Ecto neural progenitor cell (in vitro differentiated cells): ENCODE measurements at regions not wholly inside any gene's neighbourhood (a gene's known extent, or its start where the extent isn't known, plus 50 kb on each side); places are given as distances from the start of the nearest gene placed in this dataset.

ENCODE experiments used
- DNase-seq: peaks from one replicate; pipeline ENCODE4 v3.0.0-alpha.2; 2018; ENCODE audit warnings: low spot score

- no peak for DNase-seq
Observed at GRCh38 chr2:217035967-217036366, 176.1 kb upstream of the TNP1 start.

DNA sequence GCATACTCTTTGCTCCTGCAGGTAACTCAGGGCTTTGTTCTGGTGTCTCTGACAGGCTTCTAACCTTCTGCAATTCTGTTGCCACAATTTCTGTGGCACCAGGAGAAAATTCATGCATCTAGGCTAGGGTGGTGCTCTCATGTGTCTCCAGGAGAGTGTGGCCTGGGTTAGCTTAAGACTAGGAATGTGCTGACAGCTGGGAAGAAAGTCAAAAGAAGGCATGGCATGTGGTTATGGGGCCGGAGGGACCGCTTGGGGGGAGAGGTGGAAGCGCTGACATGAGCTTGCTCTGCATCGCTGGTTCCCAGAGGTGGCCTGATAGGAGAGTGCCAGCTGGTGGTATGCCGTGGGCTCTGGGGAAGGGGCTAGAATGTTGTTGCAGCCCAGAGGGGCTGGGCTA, 173.3 kb upstream of the TNP1 start:
- DNase-seq: no peak

- DNase-seq: no peak
Observed at GRCh38 chr2:217031445-217031844, 171.6 kb upstream of the TNP1 start.

DNA sequence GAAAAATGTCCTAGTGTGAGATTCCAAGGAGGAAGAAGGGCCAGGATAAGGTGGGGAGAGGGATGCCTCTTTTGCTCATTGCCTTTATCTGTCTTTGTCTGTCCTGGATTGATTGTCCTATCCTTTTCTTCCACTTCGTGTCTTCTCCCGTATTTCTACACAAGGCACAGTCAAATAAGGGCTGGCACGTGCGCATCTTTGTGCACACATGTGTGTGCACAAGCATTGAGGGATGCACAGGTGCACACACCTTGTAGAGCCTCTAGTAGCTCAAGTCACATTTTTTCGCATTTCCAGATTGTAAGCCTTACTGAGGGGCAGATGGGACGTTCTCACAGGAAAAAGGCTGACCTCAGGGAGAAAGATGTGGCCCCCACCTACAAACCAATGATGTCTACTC, 170.2 kb upstream of the TNP1 start:
- DNase-seq: no peak

DNA sequence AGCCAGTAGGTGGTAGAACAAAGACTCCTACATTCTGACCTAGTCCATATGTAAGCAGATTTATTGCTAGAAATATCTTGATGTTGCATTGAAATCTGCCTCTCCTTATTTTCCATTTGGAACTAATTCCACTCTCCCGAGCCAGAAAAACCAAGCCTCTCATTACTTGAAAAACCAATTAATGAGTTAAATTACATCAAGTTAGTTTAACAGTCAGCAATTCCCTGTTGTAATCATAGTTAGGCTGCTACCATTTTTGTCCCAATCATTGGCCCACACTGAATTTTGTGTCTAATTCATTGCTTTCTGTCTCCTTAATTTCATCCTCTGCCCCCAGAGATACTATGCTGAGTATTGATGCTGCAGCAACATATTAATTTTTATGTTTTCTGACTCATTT, 168.3 kb upstream of the TNP1 start:
- no peak for DNase-seq

GRCh38 chr2:217027414-217027813, 167.6 kb upstream of the TNP1 start:
- DNase-seq: no peak

DNA sequence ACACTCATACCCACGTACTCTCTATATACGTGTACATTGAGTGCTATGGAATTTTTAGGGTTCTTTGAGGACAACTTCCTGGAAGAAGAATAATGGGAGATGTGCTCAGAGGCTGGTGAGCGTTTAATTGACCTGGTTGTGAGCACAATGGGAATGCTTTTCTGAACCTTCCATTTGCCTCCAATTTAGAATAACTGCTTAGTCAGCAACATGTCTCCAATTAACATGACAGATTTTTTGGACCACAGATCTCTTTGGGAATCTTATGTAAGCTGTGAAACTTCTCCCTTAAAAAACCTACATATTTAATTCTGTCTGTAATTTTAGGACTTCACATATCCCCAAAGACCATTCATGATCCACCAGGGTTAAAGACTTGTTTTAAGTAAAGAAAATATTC, 166.7 kb upstream of the TNP1 start:
- no peak for DNase-seq

- no peak for DNase-seq
Observed at GRCh38 chr2:217026161-217026560, 166.3 kb upstream of the TNP1 start.

DNA sequence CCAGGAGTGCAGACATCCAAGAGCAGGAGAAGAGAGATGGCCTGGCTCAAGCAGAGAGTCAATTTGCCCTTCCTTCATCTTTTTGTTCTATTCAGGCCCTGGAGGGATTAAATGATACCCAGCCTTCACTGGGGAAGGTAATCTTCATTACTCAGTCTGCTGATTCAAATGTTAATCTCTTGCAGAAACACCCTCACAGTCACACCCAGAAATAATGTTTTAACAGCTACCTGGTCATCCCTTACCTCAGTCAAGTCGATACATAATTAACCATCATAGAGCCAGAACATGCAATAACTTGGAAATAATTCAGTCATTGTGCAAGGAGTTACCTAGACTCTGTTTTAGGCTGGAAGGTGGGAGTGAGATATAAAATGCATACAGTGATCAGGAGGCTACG, 163.7 kb upstream of the TNP1 start:
- no peak for DNase-seq

DNA sequence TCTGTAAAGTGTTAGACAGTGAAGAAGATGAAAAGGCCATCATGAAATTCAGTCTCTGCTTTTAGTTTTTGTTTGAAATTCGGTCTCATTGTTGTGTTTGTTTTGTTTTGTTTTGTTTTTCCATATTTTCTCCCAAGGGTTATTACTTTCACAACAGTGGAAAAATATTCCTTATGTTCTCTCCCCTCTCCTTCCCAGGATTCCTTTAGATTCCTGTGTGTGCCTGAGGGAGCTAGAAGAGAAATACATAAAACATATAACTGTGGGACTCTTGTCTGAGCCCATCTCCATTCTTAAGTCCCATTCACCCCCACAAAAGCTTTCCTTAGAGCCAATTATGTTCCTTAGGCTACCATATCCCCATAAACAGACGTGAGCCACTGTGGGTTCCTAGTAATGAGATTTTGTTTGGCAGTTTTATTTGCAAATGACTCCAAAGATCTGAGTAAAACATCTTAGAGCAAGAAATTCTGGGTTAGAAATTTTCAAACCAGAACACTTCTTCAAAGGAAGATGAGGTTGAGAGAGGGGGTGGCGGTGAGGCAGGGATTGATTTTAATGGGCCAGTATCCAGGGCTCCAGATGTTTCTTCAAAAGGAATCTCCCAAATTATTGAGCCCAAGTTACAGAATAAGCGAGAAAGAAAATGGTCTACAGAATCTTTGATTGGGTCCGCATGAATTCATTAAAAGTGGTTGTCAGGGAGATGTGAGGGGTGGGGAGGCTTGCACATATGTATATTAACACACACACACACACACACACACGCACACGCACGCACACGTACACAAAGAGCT, 157.8 kb upstream of the TNP1 start:
- DNase-seq: no peak

- DNase-seq: no peak
Observed at GRCh38 chr2:217016796-217017419, 157.0 kb upstream of the TNP1 start.

DNA sequence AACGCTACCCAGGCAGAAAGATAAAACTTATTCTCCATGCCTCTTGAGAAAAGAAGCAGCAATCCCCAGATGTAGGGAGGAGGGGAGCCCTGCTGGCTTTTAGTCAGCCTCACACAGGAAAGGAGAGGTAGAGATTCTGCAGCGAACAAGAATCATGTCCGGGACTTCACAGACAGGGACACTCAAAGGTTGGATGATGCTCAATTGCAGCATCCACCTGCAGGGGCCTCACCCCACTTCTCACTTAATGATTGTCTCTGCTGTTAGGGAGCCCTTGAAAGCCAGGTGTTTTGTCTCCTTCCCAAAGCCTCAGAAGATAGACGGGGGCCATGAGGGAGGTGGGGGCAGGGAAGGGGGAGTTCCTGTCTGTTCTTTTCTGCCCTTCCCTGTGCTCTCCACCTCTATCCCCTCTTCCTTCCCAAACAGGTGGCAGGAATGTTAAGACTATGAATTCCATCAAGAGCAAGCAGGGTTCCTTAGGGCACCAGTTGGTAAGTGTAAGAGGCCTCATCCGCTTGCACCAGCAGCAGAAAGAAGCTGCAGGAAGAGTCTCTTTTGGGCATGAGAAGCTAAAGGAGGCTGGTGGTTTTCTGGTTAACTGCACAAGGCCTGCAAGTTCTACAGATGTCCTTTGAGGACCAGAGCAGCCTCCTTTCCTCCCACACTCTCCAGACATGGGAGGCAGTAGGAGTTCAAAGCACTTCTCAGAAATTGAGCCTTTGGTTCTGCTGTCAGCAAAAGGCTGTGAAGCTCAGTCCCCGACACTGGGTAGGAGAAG, 154.7 kb upstream of the TNP1 start:
- no peak for DNase-seq

DNA sequence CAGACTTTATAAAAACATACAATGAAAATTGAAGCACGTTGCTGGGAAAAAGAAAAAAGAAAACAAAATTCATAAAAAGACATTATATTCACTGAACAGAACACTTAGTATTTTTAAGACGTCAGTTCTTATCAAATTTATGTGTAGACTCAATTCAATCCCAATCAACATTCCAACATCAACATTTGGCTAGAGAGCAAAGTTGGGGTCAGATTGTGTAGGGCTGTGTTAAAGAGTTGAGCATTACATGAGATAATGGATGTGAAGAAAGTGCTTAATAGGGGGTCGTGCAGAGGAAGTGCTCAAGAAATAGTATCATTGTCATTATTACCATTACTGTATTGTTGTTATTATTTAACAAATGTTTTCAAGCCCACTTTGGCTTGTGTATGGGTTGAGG, 154.1 kb upstream of the TNP1 start:
- DNase-seq: no peak

- no peak for DNase-seq
Observed at GRCh38 chr2:217011576-217011975, 151.7 kb upstream of the TNP1 start.

DNA sequence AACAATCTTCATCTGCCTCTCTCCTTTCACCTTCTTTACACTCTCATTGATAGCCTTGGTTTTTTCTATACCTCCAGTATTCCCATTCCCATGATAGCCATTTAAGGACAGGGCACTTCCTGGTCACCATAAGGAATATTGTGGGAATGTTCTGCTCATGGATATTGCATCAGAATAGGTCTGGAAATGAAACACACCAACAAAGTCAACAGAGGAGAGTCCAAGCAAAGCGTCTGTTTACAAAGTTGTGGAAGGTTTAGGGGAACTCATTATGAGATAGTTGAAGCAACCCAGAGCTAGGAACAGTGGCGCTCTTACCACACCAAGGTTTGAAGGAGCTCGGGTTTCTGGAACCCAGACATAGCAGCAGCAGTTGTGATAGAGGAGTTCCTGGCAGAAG, 150.3 kb upstream of the TNP1 start:
- no peak for DNase-seq

DNA sequence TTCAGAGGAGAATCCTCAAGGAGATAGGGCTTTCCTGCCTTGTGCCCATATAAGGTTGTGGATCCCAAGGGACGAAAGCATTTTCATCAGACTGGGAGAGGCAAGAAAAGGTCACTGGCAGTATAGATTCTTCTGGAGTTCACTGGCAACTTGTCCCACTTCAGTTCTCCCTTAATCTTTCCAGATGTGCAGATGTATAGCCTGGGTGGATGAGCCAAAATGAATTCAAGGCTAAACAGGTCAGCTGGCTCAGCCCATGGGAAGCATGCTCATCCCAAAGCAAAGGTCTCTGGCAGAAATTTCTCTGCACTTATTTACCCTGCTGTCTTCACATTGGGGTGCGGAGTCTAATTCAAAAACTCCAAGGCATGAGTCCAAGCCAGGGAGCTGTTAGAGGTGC, 148.9 kb upstream of the TNP1 start:
- DNase-seq: no peak

DNA sequence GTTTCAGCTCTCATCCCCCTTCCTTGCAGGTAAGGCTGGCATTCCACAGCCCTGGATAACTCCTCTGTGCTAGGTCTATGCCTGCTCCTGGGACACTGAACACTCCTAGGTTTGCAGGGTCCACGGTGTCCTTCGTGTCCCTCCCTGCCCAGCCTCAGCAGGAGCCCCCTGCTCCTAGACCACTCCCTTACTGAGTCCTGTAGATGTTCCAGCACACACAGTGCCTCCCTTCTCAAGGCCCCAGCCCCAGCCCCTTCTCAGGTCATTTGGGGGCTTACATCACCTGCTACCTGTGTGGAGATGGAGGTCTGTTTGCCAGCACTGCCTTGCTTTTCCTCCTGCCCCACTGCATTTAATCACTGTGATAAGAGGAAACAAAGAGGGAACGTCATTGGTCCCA, 146.4 kb upstream of the TNP1 start:
- DNase-seq: no peak

DNA sequence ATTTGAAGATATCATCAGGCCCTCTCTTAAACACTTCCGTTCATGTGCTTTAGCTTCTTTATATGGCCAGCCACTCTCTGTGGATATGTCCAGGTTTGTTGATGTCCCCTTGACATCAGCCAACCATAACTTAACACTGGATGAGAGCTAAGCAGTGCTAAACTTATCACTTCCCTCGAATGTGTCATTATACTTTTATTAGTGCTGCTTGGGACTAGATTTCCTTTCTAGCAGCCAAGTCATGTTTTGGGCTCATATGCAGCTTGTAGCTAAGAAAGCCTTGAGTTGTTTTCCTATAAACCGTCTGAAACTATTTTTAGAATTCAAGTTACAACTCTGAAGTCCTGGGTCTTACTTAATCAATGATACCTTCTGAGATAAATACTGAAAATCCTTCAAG, 144.8 kb upstream of the TNP1 start:
- DNase-seq: no peak

DNA sequence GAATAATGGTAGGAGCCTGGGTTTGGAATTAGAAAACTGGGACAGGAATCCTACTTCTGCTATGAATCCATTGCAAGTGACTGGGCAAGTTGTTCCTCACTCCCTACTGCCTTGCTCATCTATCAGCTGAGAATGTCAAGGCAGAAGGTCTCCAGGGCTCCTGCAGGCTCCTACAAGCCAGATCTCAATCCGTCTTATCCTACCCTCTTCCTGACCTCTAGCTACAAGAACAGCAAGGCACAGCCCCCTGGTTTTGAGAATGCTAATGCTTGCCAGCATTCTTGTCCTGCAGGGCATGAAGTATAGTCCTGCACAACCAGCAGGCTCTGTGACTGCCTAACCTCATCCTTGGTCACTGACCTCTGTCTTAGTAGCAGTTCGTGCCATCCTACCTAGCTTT, 141.9 kb upstream of the TNP1 start:
- no peak for DNase-seq

DNA sequence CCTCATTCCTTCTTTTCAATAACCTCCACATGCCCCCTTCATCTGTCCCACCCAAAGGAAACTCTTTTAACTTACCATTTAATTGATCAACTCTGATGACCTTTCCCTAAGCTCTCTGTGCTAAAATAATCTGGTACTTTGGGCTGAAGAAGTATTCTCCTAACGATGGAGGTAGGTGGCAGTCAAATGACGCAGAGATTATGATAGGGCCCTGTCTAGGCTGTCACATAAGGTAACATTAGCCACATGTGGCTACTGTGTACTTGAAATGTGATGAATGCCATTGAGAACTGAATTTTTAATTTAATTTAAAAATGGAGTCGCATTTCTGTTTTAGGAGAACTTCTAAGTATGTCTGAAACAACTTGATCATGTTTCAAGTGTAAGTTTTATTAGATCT, 140.5 kb upstream of the TNP1 start:
- no peak for DNase-seq

DNA sequence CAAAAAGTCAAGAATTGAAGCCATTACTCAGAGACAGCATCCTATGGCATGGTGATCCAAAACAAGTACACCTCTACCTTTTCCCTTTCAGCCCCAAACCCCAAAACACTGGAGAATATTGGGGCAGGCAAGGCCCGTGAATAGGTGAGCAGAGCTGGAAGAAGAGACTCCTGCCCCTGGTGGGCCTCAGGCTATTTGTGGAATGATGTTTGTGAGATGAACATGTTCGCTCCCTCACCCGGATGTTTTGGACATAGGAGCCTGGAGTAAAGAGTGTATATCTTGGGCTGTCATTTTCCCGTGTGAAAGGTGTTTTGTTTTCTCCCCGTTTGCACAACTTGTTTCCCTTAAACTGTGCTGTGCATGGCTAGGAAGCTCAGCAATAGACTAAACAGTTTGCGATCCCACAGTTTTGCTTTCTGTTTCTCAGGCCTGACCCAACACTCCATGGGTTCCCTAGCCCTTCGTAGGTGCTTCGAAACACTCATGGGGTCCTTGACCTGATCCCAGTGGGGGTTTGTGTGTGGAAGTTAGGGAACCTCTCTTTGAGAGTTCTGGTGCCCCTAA, 136.5 kb upstream of the TNP1 start:
- DNase-seq: no peak

DNA sequence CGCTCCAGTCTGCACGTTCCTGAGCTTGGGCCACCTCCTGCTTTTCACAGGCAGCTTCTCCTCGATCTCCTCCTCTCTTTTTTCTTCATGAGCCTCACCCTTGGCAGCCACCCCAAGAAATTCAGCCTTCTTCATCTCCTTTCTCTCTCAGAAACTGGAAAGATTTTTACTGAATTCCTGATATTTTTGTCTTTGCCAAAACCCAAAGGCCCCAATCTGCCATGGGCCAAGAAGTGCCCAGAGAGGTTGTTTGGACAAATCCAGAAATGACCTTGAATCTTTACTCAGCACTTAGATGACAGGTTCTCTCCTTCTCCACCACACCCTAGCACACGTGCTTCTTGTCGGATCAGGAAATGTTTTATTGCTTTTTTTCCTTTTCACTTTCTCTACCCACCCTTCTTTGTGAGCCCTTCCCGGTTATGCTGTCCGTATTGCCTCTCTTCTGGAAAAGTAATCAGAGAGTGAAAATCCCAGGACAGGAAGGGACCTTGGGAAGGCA, 134.5 kb upstream of the TNP1 start:
- no peak for DNase-seq
